NCI-H1105 (cell line): ENCODE measurements at regions not wholly inside any gene's neighbourhood (a gene's known extent, or its start where the extent isn't known, plus 50 kb on each side); places are given as distances from the start of the nearest gene placed in this dataset.
"Not testable (repeated sequence)": the region's sequence is repeated elsewhere in the genome, so short reads cannot be mapped to it uniquely, and the experiment has no call there.

Source experiments
- DNase-seq: peaks from one replicate; lab custom pipeline; 2025; lab: John Stamatoyannopoulos, UW

- DNase-seq, result no peak
Measured at GRCh38 chr5:87198010-87198409, 69.7 kb upstream of the RASA1 start.

DNA sequence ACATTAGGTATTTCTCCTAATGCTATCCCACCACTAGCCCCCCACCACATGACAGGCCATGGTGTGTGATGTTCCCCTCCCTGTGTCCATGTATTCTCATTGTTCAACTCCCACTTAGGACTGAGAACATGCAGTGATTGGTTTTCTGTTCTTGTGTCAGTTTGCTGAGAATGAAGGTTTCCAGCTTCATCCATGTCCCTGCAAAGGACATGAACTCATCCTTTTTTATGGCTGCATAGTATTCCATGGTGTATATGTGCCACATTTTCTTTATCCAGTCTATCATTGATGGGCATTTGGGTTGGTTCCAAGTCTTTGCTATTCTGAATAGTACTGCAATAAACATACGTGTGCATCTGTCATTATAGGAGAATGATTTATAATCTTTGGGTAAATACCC lies 68.4 kb upstream of the RASA1 start:
- DNase-seq, result not testable (repeated sequence)

- not testable (repeated sequence) for DNase-seq
Measured at GRCh38 chr5:87199704-87200103, 68.0 kb upstream of the RASA1 start.

DNA sequence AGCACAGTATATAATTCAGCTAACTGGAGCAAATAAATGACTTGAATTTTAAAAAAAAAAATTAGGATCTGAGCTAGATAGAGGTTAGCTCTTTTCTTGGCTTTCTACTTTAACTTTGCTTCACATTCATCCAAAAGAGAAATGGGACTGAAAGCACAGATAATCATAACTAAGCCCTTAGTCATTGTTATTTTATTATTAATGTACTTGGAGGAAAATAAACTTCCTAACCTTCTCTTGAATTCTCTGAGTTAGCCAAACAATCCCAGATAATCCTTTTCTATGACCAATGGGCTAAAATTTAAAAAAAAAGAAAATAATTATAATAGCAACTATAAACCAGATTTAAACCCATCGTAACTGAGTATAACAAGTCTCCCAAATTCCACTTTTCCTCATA lies 57.6 kb upstream of the RASA1 start:
- no peak for DNase-seq

DNA sequence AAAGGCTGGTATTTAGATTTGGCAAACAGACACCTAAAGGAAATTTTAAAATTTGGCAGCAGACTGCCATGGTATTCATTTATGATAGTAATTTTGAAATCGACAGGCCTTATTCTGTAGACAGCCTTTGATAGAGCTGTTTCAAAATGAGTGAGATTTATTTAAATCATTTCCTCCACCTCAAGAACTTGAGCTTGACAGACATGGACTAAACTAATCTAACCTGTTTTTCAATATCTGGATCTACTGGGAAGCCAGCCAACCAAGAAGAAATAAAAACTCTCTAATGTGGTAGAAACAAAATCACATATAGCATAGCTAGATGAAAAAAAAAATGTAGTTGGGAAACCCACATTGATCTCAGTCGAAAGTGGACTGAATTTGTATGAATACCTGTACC lies 56.9 kb upstream of the RASA1 start:
- peak; percentile 34 for DNase-seq

- no peak for DNase-seq
Measured at GRCh38 chr5:87211676-87212075, 56.0 kb upstream of the RASA1 start.

DNA sequence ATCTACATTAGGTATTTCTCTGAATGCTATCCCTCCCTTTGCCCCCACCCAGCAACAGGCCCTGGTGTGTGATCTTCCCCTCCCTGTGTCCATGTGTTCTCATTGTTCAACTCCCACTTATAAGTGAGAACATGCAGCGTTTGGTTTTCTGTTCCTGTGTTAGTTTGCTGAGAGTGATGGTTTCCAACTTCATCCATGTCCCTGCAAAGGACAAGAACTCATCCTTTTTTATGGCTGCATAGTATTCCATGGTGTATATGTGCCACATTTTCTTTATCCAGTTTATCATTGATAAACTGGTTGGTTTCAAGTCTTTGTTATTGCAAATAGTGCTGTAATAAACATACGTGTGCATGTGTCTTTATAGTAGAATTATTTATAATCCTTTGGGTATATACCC lies 55.5 kb upstream of the RASA1 start:
- DNase-seq, result not testable (repeated sequence)

DNA sequence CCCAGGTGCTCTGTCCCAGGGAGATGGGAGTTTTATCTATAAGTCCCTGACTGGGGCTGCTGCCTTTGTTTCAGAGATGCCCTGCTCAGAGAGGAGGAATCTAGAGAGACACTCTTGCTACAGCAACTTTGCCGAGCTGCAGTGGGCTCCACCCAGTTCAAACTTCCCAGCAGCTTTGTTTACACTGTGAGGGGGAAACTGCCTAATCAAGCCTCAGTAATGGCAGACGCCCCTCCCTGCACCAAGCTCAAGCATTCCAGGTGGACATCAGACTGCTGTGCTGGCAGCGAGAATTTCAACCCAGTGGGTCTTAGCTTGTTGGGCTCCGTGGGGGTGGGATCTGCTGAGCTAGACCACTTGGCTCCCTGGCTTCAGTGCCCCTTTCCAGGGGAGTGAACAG lies 50.2 kb upstream of the RASA1 start:
- not testable (repeated sequence) for DNase-seq
